BE2C (cell line): ENCODE measurements at regions not wholly inside any gene's neighbourhood (a gene's known extent, or its start where the extent isn't known, plus 50 kb on each side); places are given as distances from the start of the nearest gene placed in this dataset.

Experiments used
- DNase-seq: peaks from one replicate; pipeline ENCODE4 v3.0.0-alpha.2; 2020
- H3K27me3 ChIP-seq: fragments of 250-450 bp; sonication (Bioruptor Pico); 2 replicates; pipeline ENCODE4 v1.5.1; 2020; ENCODE audit warnings: mild to moderate bottlenecking
- H3K36me3 ChIP-seq: fragments of 250-450 bp; sonication (Bioruptor Pico); 2 replicates; pipeline ENCODE4 v1.5.1; 2020; ENCODE audit warnings: mild to moderate bottlenecking
- H3K4me1 ChIP-seq: fragments of 250-450 bp; sonication (Bioruptor Pico); 2 replicates; pipeline ENCODE4 v1.5.1; 2020
- H3K4me3 ChIP-seq: 2 replicates; pipeline ENCODE4 v1.5.1; 2011; ENCODE audit warnings: low read depth, low read length
- H3K9me3 ChIP-seq: fragments of 250-450 bp; sonication (Bioruptor Pico); 2 replicates; pipeline ENCODE4 v1.5.1; 2020
- TF ChIP-seq, protein P1 (sequence below): IDR thresholded peaks from 2 replicates; pipeline ENCODE4 v1.5.1; 2012; ENCODE audit warnings: mild to moderate bottlenecking, low read depth, low read length

DNA sequence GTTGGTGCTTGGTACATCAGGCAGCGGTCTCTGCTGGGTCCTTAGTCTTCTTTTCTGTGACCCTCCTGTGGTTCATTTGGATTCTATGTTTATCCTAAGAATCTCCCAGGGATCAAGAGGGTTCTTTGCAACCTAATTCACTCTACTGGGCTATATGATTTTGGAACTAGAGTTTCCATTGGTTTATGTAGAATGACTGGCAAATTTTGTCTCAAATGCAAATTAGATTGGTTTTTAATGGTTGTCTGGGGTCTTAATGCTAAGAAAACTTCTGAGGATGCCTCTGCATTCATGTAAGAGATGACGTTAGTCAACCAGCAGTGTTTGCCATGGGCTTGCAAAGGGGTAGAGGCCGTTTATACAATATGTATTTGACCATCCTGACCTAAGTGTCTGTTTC lies 129.8 kb upstream of the ZFP64 start:
- Histone ChIP-seq H3K27me3 (no peaks in the 10 kb centered on the region), H3K4me1 (no peaks in the 10 kb centered on the region), H3K36me3 (no peaks in the 10 kb centered on the region), H3K4me3 (no peak overlapping the region), H3K9me3 (no peaks in the 10 kb centered on the region)
- TF ChIP-seq, protein P1, sequence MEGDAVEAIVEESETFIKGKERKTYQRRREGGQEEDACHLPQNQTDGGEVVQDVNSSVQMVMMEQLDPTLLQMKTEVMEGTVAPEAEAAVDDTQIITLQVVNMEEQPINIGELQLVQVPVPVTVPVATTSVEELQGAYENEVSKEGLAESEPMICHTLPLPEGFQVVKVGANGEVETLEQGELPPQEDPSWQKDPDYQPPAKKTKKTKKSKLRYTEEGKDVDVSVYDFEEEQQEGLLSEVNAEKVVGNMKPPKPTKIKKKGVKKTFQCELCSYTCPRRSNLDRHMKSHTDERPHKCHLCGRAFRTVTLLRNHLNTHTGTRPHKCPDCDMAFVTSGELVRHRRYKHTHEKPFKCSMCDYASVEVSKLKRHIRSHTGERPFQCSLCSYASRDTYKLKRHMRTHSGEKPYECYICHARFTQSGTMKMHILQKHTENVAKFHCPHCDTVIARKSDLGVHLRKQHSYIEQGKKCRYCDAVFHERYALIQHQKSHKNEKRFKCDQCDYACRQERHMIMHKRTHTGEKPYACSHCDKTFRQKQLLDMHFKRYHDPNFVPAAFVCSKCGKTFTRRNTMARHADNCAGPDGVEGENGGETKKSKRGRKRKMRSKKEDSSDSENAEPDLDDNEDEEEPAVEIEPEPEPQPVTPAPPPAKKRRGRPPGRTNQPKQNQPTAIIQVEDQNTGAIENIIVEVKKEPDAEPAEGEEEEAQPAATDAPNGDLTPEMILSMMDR, result no peak
- DNase-seq, result no peak

DNA sequence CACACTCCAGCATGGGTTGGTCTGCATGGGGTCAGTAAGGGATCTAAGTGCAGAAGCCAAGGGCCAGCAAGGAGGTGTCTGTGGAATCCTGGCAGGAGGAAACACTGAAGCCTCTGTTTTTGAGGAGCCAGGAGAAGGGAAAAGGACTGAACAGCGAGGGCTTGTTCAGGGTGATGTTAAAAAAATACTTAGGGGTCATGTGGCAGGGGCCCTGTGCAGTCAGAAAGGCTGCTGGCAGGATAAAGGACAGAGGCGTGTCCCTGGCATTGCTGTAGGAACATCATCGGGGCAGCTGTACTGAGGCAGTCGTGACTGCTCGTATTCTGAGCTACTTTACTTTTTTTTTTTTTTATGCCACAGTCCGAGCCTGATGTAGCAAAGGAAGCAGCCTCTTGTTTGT lies 127.1 kb upstream of the ZFP64 start:
- DNase-seq, result no peak
- H3K4me3 ChIP-seq, result no peak overlapping the region
- no peaks in the 10 kb centered on the region for H3K36me3 ChIP-seq
- H3K27me3 ChIP-seq, result no peaks in the 10 kb centered on the region
- no peaks in the 10 kb centered on the region for H3K9me3 ChIP-seq
- H3K4me1 ChIP-seq, result peaks cover 2% of the 10 kb centered on the region
- TF ChIP-seq, protein P1, result no peak

- DNase-seq, result peak; percentile 53
- Histone ChIP-seq H3K9me3 (no peaks in the 10 kb centered on the region), H3K36me3 (no peaks in the 10 kb centered on the region), H3K4me1 (peaks cover 4% of the 10 kb centered on the region), H3K4me3 (0 out of 2 replicates have a peak overlapping the region, but pooled peaks have one; percentile 22), H3K27me3 (no peaks in the 10 kb centered on the region)
- TF ChIP-seq, protein P1, result peak; percentile 90
Observed at GRCh38 chr20:52313341-52313963, 121.9 kb upstream of the ZFP64 start.

- H3K27me3 ChIP-seq, result no peaks in the 10 kb centered on the region
- peaks cover 4% of the 10 kb centered on the region for H3K4me1 ChIP-seq
- DNase-seq, result peak; percentile 65
- TF ChIP-seq, protein P1, result peak; percentile 92
- no peak overlapping the region for H3K4me3 ChIP-seq
- H3K9me3 ChIP-seq, result no peaks in the 10 kb centered on the region
- no peaks in the 10 kb centered on the region for H3K36me3 ChIP-seq
Observed at GRCh38 chr20:52312132-52312729, 120.7 kb upstream of the ZFP64 start.

DNA sequence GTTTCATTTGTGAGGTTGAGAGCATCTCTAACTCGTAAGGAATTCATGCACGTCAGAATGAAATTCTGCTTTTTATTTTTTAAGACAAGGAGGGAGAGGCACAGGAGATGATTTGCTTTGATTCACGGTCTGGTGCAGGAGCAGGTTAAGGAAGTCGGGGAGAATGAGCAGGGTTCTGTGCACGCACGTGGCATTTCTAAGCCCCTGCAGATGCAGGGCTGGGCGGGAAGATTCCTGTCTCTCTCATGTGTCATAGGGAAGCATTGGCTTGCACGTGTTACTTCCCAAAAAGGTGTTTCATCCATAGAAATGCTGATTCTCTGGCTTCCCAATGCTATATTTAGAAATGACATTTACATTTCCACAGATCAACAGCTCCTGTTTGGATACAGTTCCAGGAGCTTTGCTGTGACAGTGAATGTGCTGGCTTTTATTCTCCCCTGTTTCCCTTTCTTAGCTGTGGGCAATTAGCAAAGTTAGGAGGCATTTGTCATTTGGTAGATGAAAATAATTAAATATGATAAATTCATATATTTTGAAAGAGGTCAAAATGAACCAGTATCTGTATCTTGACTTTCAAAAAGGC lies 119.7 kb upstream of the ZFP64 start:
- H3K27me3 ChIP-seq, result no peaks in the 10 kb centered on the region
- no peak overlapping the region for H3K4me3 ChIP-seq
- H3K36me3 ChIP-seq, result no peaks in the 10 kb centered on the region
- peaks cover 4% of the 10 kb centered on the region for H3K4me1 ChIP-seq
- TF ChIP-seq, protein P1, result no peak
- H3K9me3 ChIP-seq, result no peaks in the 10 kb centered on the region
- DNase-seq, result no peak

DNA sequence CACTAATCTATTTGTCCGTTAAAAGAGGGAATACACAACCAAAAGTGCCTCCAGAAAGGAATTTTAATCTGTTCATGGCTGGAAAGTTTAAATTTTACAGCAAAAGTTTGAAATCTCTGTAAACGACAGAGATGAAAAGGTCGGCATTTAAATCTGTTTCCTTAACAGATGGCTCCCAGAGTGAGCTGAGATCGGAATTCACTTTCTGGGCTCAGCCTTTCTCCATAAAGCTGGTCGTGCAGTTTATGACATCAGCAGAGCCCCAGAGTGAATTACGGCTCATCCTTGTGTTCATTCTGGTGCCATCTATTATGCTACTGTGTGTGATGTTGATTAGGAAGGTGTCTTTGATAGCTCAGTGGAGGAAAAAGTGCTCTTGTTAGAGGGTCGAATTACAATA lies 117.6 kb upstream of the ZFP64 start:
- H3K4me1 ChIP-seq, result peaks cover 4% of the 10 kb centered on the region
- no peaks in the 10 kb centered on the region for H3K36me3 ChIP-seq
- TF ChIP-seq, protein P1, result no peak
- DNase-seq, result no peak
- H3K9me3 ChIP-seq, result no peaks in the 10 kb centered on the region
- no peak overlapping the region for H3K4me3 ChIP-seq
- H3K27me3 ChIP-seq, result no peaks in the 10 kb centered on the region; the same call in 1 of the 2 replicates
